Right cardiac atrium (tissue), 5 donors: ENCODE measurements at regions not wholly inside any gene's neighbourhood (a gene's known extent, or its start where the extent isn't known, plus 50 kb on each side); places are given as distances from the start of the nearest gene placed in this dataset.

Experiments used
- ATAC-seq, 2 donors: fragments of 200-7000 bp; cut with Tn5 transposase; one replicate each; pipeline versions ENCODE4 v1.8.0 to v1.9.1; 2020; ENCODE audit warnings: moderate library complexity in 2 of 2, mild to moderate bottlenecking in 1 of 2
- DNase-seq, 3 donors: peaks; one replicate each; pipeline ENCODE4 v3.0.0-alpha.2; 2020
- H3K27ac ChIP-seq: one replicate; pipeline ENCODE4 v1.5.1; 2013; ENCODE audit warnings: mild to moderate bottlenecking, low read length, control low read depth, moderate library complexity
- H3K27me3 ChIP-seq: one replicate; pipeline ENCODE4 v1.6.1; 2013; ENCODE audit not compliant: control insufficient read depth, insufficient read depth
- H3K4me1 ChIP-seq: one replicate; pipeline ENCODE4 v1.6.1; 2013; ENCODE audit warnings: low read length; ENCODE audit not compliant: control insufficient read depth, insufficient read depth
- H3K4me3 ChIP-seq: one replicate; pipeline ENCODE4 v1.5.1; 2013; ENCODE audit warnings: low read length, control low read depth
- H3K9me3 ChIP-seq: one replicate; pipeline ENCODE4 v1.6.1; 2013; ENCODE audit warnings: low read length; ENCODE audit not compliant: control insufficient read depth
- WGBS: extraction: QIAGEN DNeasy Blood & Tissue Kit; methylation state at CpG from one replicate; pipeline ENCODE4 v1.1.7; 2013; 5-methylcytosine and 5-hydroxymethylcytosine counted together
- intact Hi-C, 4 donors: fragments of 100-400 bp; cut with DNase I; formaldehyde crosslinking; loops; one replicate each; pipeline versions ENCODE4 v1.11.0 to v1.14.0; 2022 to 2023
- donor health status: healthy with polysubstance abuse.
- donor health status: DM: no; HTN: yes; CAD: no.
- donor health status: DM: no; HTN: no; CAD: no.
- donor health status: DM: no; HTN: yes; CAD: no; lungs with severe emphysema.
- donor health status: DM: yes; HTN: yes; CAD: no.

GRCh38 chr2:150621526-150622213, 134.2 kb upstream of the RND3 start:
- no peak for DNase-seq
- peak overlapping the region; percentile 28 for H3K27ac ChIP-seq
- WGBS = 57% methylated on average over 4 of the region's 4 CpGs

GRCh38 chr2:150620855-150621254, 133.4 kb upstream of the RND3 start:
- ATAC-seq = no peak
- H3K27me3 ChIP-seq = no peaks in the 10 kb centered on the region
- intact Hi-C loops = no loop called here

More at GRCh38 chr2:150621526-150622213, 134.2 kb upstream of the RND3 start:
- Histone ChIP-seq H3K4me3 (no peak overlapping the region), H3K4me1 (peaks cover 9% of the 10 kb centered on the region), H3K9me3 (no peaks in the 10 kb centered on the region), H3K27me3 (no peaks in the 10 kb centered on the region)
- peak; percentile 38 to 55 for ATAC-seq
- intact Hi-C loops = no loop called here

GRCh38 chr2:150620416-150620815, 132.9 kb upstream of the RND3 start:
- H3K4me1 ChIP-seq = peaks cover 9% of the 10 kb centered on the region
- H3K9me3 ChIP-seq = no peaks in the 10 kb centered on the region
- H3K4me3 ChIP-seq = no peak overlapping the region
- ATAC-seq = no peak
- no peak for DNase-seq
- H3K27me3 ChIP-seq = no peaks in the 10 kb centered on the region
- intact Hi-C loops = no loop called here
- H3K27ac ChIP-seq = no peak overlapping the region

More at GRCh38 chr2:150620855-150621254, 133.4 kb upstream of the RND3 start:
- no peaks in the 10 kb centered on the region for H3K9me3 ChIP-seq
- peaks cover 9% of the 10 kb centered on the region for H3K4me1 ChIP-seq
- no peak for DNase-seq
- H3K4me3 ChIP-seq = no peak overlapping the region
- no peak overlapping the region for H3K27ac ChIP-seq
- WGBS = 75% methylated on average over 6 of the region's 6 CpGs

- no peak for DNase-seq
- Histone ChIP-seq H3K4me3 (no peak overlapping the region), H3K27ac (no peak overlapping the region), H3K27me3 (no peaks in the 10 kb centered on the region), H3K4me1 (peaks cover 9% of the 10 kb centered on the region), H3K9me3 (no peaks in the 10 kb centered on the region)
- ATAC-seq = peak; percentile 52 to 75
- 45% methylated on average over 5 of the region's 5 CpGs for WGBS
- intact Hi-C loops = loop anchor here in 1 of 4 donors (10.0 kb wide), 1 partner anchor 195 kb away; no protein-coding TSS in a partner anchor
These were observed 132.3 kb upstream of the RND3 start for GRCh38 chr2:150619607-150620330.

GRCh38 chr2:150618245-150618895, 130.9 kb upstream of the RND3 start:
- 63% methylated on average over 7 of the region's 7 CpGs for WGBS
- H3K27me3 ChIP-seq = no peaks in the 10 kb centered on the region
- H3K27ac ChIP-seq = no peak overlapping the region
- DNase-seq (no peak), ATAC-seq (no peak)
- no peak overlapping the region for H3K4me3 ChIP-seq
- peaks cover 4% of the 10 kb centered on the region for H3K4me1 ChIP-seq
- no peaks in the 10 kb centered on the region for H3K9me3 ChIP-seq
- intact Hi-C loops = loop anchor here in 1 of 4 donors (10.0 kb wide), 1 partner anchor 194 kb away; no protein-coding TSS in a partner anchor

- H3K9me3 ChIP-seq = no peaks in the 10 kb centered on the region
- no peak for DNase-seq
- no peak overlapping the region for H3K4me3 ChIP-seq
- intact Hi-C loops = loop anchor here in 1 of 4 donors (10.0 kb wide), 1 partner anchor 193 kb away; no protein-coding TSS in a partner anchor
- peaks cover 5% of the 10 kb centered on the region for H3K4me1 ChIP-seq
- no peaks in the 10 kb centered on the region for H3K27me3 ChIP-seq
- no peak overlapping the region for H3K27ac ChIP-seq
- ATAC-seq = no peak
- WGBS = 77% methylated on average over 6 of the region's 6 CpGs
These were observed 130.0 kb upstream of the RND3 start for GRCh38 chr2:150617351-150617978.

GRCh38 chr2:150612957-150613710, 125.7 kb upstream of the RND3 start:
- DNase-seq (no peak), ATAC-seq (no peak)
- Histone ChIP-seq H3K9me3 (no peaks in the 10 kb centered on the region), H3K4me3 (no peak overlapping the region), H3K4me1 (peaks cover 2% of the 10 kb centered on the region), H3K27me3 (no peaks in the 10 kb centered on the region), H3K27ac (no peak overlapping the region)
- 57% methylated on average over 7 of the region's 7 CpGs for WGBS
- intact Hi-C loops = loop anchor here in 1 of 4 donors (10.0 kb wide), 1 partner anchor 188 kb away; no protein-coding TSS in a partner anchor

- H3K27ac ChIP-seq = no peak overlapping the region
- H3K27me3 ChIP-seq = no peaks in the 10 kb centered on the region
- ATAC-seq = peak in 1 of 2 donors; percentile 26
- H3K4me1 ChIP-seq = peaks cover 2% of the 10 kb centered on the region
- 74% methylated on average over 6 of the region's 6 CpGs for WGBS
- DNase-seq = no peak
- no peak overlapping the region for H3K4me3 ChIP-seq
- intact Hi-C loops = loop anchor here in 1 of 4 donors (10.0 kb wide), 1 partner anchor 186 kb away; no protein-coding TSS in a partner anchor
- H3K9me3 ChIP-seq = no peaks in the 10 kb centered on the region
These were observed 123.3 kb upstream of the RND3 start for GRCh38 chr2:150610670-150611279.

GRCh38 chr2:150609831-150610582, 122.5 kb upstream of the RND3 start:
- ATAC-seq (no peak), DNase-seq (no peak)
- WGBS = 84% methylated on average over 4 of the region's 4 CpGs
- peaks cover 2% of the 10 kb centered on the region for H3K4me1 ChIP-seq
- H3K9me3 ChIP-seq = no peaks in the 10 kb centered on the region
- intact Hi-C loops = loop anchor here in 1 of 4 donors (10.0 kb wide), 1 partner anchor 185 kb away; no protein-coding TSS in a partner anchor
- no peak overlapping the region for H3K4me3 ChIP-seq
- H3K27ac ChIP-seq = no peak overlapping the region
- no peaks in the 10 kb centered on the region for H3K27me3 ChIP-seq
